ENCODE measurements at regions not wholly inside any gene's neighbourhood (a gene's known extent, or its start where the extent isn't known, plus 50 kb on each side); places are given as distances from the start of the nearest gene placed in this dataset.

GRCh38 chr22:48734961-48735360 is 1092.7 kb downstream of the BRD1 start:
- no peaks in the 10 kb centered on the region for H3K9me3 ChIP-seq (ENCODE audit: low read depth)
- 53 to 57% methylated on average over 16 of the region's 16 CpGs for WGBS, 2 experiments (ENCODE audit: low coverage in 1 of 2, low lambda C conversion rate in 2 of 2, missing lambda C conversion rate in 2 of 2)
- H3K27me3 ChIP-seq (replicated peaks; ENCODE audit: insufficient read depth), result no peaks in the 10 kb centered on the region
- H3F3A ChIP-seq (ENCODE audit: insufficient read depth), result no peaks in the 10 kb centered on the region
- no peak overlapping the region for H3K4me2 ChIP-seq (ENCODE audit: unreplicated experiment)
- no peaks in the 10 kb centered on the region for H4K20me1 ChIP-seq (ENCODE audit: insufficient read depth)
- DNase-seq, result no peak
- H2AFZ ChIP-seq, result no peak overlapping the region
- TF ChIP-seq EZH2phosphoT487 (IDR thresholded peaks at IDR 0.05; ENCODE audit: insufficient read depth, low read depth) (no peak), EZH2 (IDR thresholded peaks at IDR 0.05; ENCODE audit: insufficient read depth, poor library complexity, severe bottlenecking) (no peak)
- in situ Hi-C loops (cut with MboI), result no loop called here
- no peak overlapping the region for H3K9ac ChIP-seq
- H3K4me3 ChIP-seq, result no peak overlapping the region
- no peak overlapping the region for H3K27ac ChIP-seq
- H3K9me2 ChIP-seq (ENCODE audit: insufficient read depth), result no peaks in the 10 kb centered on the region
- no peaks in the 10 kb centered on the region for H3K79me2 ChIP-seq (ENCODE audit: insufficient read depth)
- H3K4me1 ChIP-seq (ENCODE audit: insufficient read depth), result no peaks in the 10 kb centered on the region
- H3K36me3 ChIP-seq (ENCODE audit: low read depth), result no peaks in the 10 kb centered on the region

DNA sequence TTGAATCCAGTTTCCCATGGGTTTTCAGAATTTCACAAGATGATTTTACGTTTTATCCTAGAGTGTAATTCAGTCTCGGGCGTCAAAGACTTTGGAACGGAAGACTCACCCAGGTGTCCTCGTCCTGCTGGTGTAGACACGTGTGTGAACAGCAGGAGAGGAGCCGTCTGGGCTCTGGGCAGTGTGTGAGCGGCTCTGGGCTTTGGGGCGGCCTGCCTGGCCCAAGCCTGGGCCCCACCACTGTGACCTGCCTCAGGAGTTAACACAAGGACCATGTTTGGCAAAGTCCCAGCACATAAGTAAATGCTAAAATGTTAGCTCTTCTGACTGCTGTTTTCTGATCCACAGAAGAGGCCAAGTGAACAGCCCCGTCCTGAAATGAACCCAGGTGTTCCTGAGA is 1093.3 kb downstream of the BRD1 start:
- no peak for DNase-seq
- no peaks in the 10 kb centered on the region for H4K20me1 ChIP-seq (ENCODE audit: insufficient read depth)
- no peak overlapping the region for H3K9ac ChIP-seq
- no peak overlapping the region for H3K27ac ChIP-seq
- in situ Hi-C loops (cut with MboI), result no loop called here
- H3K4me3 ChIP-seq, result no peak overlapping the region
- H3K4me2 ChIP-seq (ENCODE audit: unreplicated experiment), result no peak overlapping the region
- TF ChIP-seq EZH2phosphoT487 (IDR thresholded peaks at IDR 0.05; ENCODE audit: insufficient read depth, low read depth), result no peak
- TF ChIP-seq EZH2 (IDR thresholded peaks at IDR 0.05; ENCODE audit: insufficient read depth, poor library complexity, severe bottlenecking), result no peak
- H3K4me1 ChIP-seq (ENCODE audit: insufficient read depth), result no peaks in the 10 kb centered on the region
- H3K9me3 ChIP-seq (ENCODE audit: low read depth), result no peaks in the 10 kb centered on the region
- no peaks in the 10 kb centered on the region for H3K36me3 ChIP-seq (ENCODE audit: low read depth)
- H3K27me3 ChIP-seq (replicated peaks; ENCODE audit: insufficient read depth), result no peaks in the 10 kb centered on the region
- no peak overlapping the region for H2AFZ ChIP-seq
- 44 to 47% methylated on average over 10 of the region's 10 CpGs for WGBS, 2 experiments (ENCODE audit: low coverage in 1 of 2, low lambda C conversion rate in 2 of 2, missing lambda C conversion rate in 2 of 2)
- no peaks in the 10 kb centered on the region for H3F3A ChIP-seq (ENCODE audit: insufficient read depth)
- H3K79me2 ChIP-seq (ENCODE audit: insufficient read depth), result no peaks in the 10 kb centered on the region
- H3K9me2 ChIP-seq (ENCODE audit: insufficient read depth), result no peaks in the 10 kb centered on the region

GRCh38 chr22:48729499-48730171 is 1098.0 kb downstream of the BRD1 start:
- H3K4me1 ChIP-seq (ENCODE audit: insufficient read depth), result no peaks in the 10 kb centered on the region
- no peak overlapping the region for H3K9ac ChIP-seq
- no peak overlapping the region for H3K4me3 ChIP-seq
- H3K9me3 ChIP-seq (ENCODE audit: low read depth), result no peaks in the 10 kb centered on the region
- H3K27ac ChIP-seq, result no peak overlapping the region
- WGBS, 2 experiments (ENCODE audit: low coverage in 1 of 2, low lambda C conversion rate in 2 of 2, missing lambda C conversion rate in 2 of 2), result 72 to 76% methylated on average over 9 of the region's 9 CpGs
- no peaks in the 10 kb centered on the region for H3K27me3 ChIP-seq (replicated peaks; ENCODE audit: insufficient read depth)
- no peaks in the 10 kb centered on the region for H3K36me3 ChIP-seq (ENCODE audit: low read depth)
- no peak for DNase-seq
- H3K4me2 ChIP-seq (ENCODE audit: unreplicated experiment), result no peak overlapping the region
- in situ Hi-C loops (cut with MboI), result no loop called here
- no peaks in the 10 kb centered on the region for H3K9me2 ChIP-seq (ENCODE audit: insufficient read depth)
- no peaks in the 10 kb centered on the region for H3K79me2 ChIP-seq (ENCODE audit: insufficient read depth)
- H2AFZ ChIP-seq, result no peak overlapping the region
- H3F3A ChIP-seq (ENCODE audit: insufficient read depth), result no peaks in the 10 kb centered on the region
- TF ChIP-seq EZH2 (IDR thresholded peaks at IDR 0.05; ENCODE audit: insufficient read depth, poor library complexity, severe bottlenecking), result no peak
- TF ChIP-seq EZH2phosphoT487 (IDR thresholded peaks at IDR 0.05; ENCODE audit: insufficient read depth, low read depth), result no peak
- H4K20me1 ChIP-seq (ENCODE audit: insufficient read depth), result no peaks in the 10 kb centered on the region

DNA sequence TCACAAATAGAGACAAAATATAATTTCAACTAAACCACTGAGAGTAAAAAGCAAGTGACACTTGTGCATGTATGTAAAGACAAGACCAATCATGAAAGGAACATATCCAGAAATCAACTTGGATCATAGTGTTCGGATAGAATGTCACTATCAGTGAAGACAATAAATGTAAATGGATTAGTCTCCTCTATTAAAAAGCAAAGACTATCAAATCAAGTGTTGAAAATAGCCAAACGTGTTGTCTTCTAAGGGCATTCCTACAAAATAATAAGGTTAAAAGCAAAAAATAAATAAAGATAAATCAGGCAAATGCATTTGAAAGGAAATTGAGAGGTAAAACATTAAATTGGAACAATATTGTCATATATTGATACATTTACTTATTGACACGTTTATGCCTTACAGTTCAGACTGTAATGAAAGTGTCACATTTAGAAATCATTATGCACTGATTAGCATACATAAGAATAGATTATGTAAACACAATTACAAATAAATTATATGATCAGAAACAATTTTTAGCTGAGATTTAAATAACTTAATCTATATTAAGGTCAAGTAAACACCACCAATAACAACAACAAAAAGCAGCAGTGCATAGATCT is 1100.1 kb downstream of the BRD1 start:
- no peak overlapping the region for H3K27ac ChIP-seq
- no peaks in the 10 kb centered on the region for H3K4me1 ChIP-seq (ENCODE audit: insufficient read depth)
- no peaks in the 10 kb centered on the region for H4K20me1 ChIP-seq (ENCODE audit: insufficient read depth)
- H3K9me3 ChIP-seq (ENCODE audit: low read depth), result no peaks in the 10 kb centered on the region
- H3K4me2 ChIP-seq (ENCODE audit: unreplicated experiment), result no peak overlapping the region
- no peak overlapping the region for H2AFZ ChIP-seq
- H3K79me2 ChIP-seq (ENCODE audit: insufficient read depth), result no peaks in the 10 kb centered on the region
- no peaks in the 10 kb centered on the region for H3K36me3 ChIP-seq (ENCODE audit: low read depth)
- DNase-seq, result no peak
- in situ Hi-C loops (cut with MboI), result no loop called here
- TF ChIP-seq EZH2phosphoT487 (IDR thresholded peaks at IDR 0.05; ENCODE audit: insufficient read depth, low read depth), result no peak
- no peak for TF ChIP-seq EZH2 (IDR thresholded peaks at IDR 0.05; ENCODE audit: insufficient read depth, poor library complexity, severe bottlenecking)
- H3K4me3 ChIP-seq, result no peak overlapping the region
- WGBS, 2 experiments (ENCODE audit: low coverage in 1 of 2, low lambda C conversion rate in 2 of 2, missing lambda C conversion rate in 2 of 2), result 24 to 30% methylated on average over 3 of the region's 3 CpGs
- no peaks in the 10 kb centered on the region for H3K27me3 ChIP-seq (replicated peaks; ENCODE audit: insufficient read depth)
- H3K9me2 ChIP-seq (ENCODE audit: insufficient read depth), result no peaks in the 10 kb centered on the region
- no peak overlapping the region for H3K9ac ChIP-seq
- no peaks in the 10 kb centered on the region for H3F3A ChIP-seq (ENCODE audit: insufficient read depth)
